GM21360 (cell line): ENCODE measurements at regions not wholly inside any gene's neighbourhood (a gene's known extent, or its start where the extent isn't known, plus 50 kb on each side); places are given as distances from the start of the nearest gene placed in this dataset.
"Not testable (repeated sequence)": the region's sequence is repeated elsewhere in the genome, so short reads cannot be mapped to it uniquely, and the experiment has no call there.

Experiments used
- ATAC-seq: cut with Tn5 transposase; IDR thresholded peaks from one replicate; pipeline ENCODE4 v1.9.1; 2021; ENCODE audit warnings: mild to moderate bottlenecking, moderate library complexity; ENCODE audit not compliant: unreplicated experiment

GRCh38 chr13:61144834-61145593 is 270.6 kb downstream of the PCDH20 start:
- ATAC-seq: no peak

- no peak for ATAC-seq
Measured at GRCh38 chr13:61144301-61144700, 271.3 kb downstream of the PCDH20 start.

GRCh38 chr13:61142506-61142905 is 273.1 kb downstream of the PCDH20 start:
- no peak for ATAC-seq

GRCh38 chr13:61138857-61139256 is 276.8 kb downstream of the PCDH20 start:
- no peak for ATAC-seq

GRCh38 chr13:61136515-61136914 is 279.1 kb downstream of the PCDH20 start:
- no peak for ATAC-seq

GRCh38 chr13:61136093-61136492 is 279.6 kb downstream of the PCDH20 start:
- ATAC-seq: no peak

- ATAC-seq: no peak
Measured at GRCh38 chr13:61135583-61135982, 280.1 kb downstream of the PCDH20 start.

- no peak for ATAC-seq
Measured at GRCh38 chr13:61128850-61129645, 286.6 kb downstream of the PCDH20 start.

GRCh38 chr13:61123538-61124289 is 291.9 kb downstream of the PCDH20 start:
- ATAC-seq: no peak

- no peak for ATAC-seq
Measured at GRCh38 chr13:61113140-61113658, 302.4 kb downstream of the PCDH20 start.

- ATAC-seq: no peak
Measured at GRCh38 chr13:61111529-61111928, 304.1 kb downstream of the PCDH20 start.

- ATAC-seq: no peak
Measured at GRCh38 chr13:61110732-61111131, 304.9 kb downstream of the PCDH20 start.

- ATAC-seq: no peak
Measured at GRCh38 chr13:61109741-61110140, 305.9 kb downstream of the PCDH20 start.

- no peak for ATAC-seq
Measured at GRCh38 chr13:61107989-61108388, 307.7 kb downstream of the PCDH20 start.

GRCh38 chr13:61095885-61096284 is 319.8 kb downstream of the PCDH20 start:
- no peak for ATAC-seq

GRCh38 chr13:61094865-61095264 is 320.8 kb downstream of the PCDH20 start:
- ATAC-seq: no peak

GRCh38 chr13:61089894-61090293 is 325.8 kb downstream of the PCDH20 start:
- not testable (repeated sequence) for ATAC-seq

- no peak for ATAC-seq
Measured at GRCh38 chr13:61086087-61086486, 329.6 kb downstream of the PCDH20 start.

- ATAC-seq: no peak
Measured at GRCh38 chr13:61084988-61085387, 330.7 kb downstream of the PCDH20 start.

GRCh38 chr13:61078976-61079770 is 336.5 kb downstream of the PCDH20 start:
- ATAC-seq: no peak
